ENCODE measurements at regions not wholly inside any gene's neighbourhood (a gene's known extent, or its start where the extent isn't known, plus 50 kb on each side); places are given as distances from the start of the nearest gene placed in this dataset.

DNA sequence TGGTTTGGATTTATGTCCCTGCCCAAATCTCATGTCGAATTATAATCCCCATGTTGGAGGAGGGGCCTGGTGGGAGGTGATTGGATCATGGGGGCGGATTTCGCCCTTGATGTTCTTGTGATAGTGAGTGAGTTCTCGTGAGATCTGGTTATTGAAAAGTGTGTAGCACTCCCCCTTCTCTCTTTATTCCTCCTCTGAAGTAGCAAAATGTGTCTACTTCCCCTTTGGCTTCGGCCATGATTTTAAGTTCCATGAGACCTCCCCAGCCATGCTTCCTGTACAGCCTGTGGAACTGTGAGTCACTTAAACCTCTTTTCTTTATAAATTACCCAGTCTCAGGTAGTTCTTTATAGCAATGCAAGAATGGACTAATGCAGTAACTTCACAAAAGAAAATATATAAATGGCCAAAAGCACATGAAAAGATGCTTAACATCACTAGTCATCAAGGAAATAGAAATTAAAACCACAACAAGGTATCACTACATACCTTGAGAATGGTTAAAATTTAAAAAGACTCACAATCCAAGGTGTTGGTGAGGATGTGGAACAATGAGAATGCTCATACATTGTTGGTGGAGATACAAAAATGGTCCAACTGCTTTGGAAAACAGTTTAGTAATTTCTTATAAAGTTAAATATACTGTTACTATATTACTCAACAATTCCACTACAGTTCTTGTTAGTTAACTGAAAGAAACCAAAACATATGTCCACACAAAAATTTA is 218.7 kb downstream of the SNX10 start:
- FAIRE-seq, result no peak

GRCh38 chr7:26511866-26512265 is 220.2 kb downstream of the SNX10 start:
- no peak for FAIRE-seq
- DNase-seq (ENCODE audit: insufficient read length, low spot score), result no peak

More for the DNA sequence above, 218.7 kb downstream of the SNX10 start:
- DNase-seq (ENCODE audit: insufficient read length, low spot score), result no peak

DNA sequence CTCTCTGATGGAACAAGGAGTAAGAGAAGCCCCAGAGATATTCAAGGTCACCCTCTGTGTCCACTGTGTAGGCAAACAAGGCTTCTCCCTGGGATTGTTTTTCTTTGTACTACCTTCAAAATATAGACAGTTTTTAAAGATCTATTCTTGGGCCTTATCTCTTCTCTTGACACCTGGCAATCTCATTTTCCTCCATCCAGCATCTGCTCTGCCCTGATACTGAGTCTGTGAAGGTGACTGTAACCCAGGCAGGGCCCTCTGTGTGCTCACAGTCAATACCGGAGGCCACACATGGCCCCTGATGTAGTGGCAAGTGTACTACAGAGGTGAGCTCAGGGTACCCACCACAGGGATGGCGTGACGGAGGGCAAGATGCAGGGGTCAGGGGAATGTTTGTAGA is 221.1 kb downstream of the SNX10 start:
- FAIRE-seq, result no peak

DNA sequence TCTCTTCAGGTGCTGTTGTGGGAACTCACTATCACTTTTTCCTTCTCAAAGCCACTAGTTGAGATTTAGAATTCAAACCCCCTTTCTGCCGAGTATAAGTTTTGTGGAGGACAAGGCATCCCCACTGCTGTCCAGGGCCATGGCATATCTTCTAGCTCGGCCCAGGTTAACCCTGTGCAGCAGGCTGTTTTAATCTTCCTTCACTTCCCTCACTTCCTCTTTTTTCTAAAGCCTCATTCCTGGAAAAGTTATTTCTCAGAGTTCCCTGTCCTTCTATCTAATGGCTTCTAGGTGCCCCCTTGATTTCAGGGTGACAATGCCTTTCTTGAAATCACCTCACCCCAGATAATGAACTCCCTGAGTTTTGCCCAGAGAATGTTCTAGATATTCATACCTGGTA is 222.3 kb downstream of the SNX10 start:
- FAIRE-seq (no peak), DNase-seq (ENCODE audit: insufficient read length, low spot score) (no peak)

More for the DNA sequence above, 221.1 kb downstream of the SNX10 start:
- DNase-seq (ENCODE audit: insufficient read length, low spot score), result no peak

DNA sequence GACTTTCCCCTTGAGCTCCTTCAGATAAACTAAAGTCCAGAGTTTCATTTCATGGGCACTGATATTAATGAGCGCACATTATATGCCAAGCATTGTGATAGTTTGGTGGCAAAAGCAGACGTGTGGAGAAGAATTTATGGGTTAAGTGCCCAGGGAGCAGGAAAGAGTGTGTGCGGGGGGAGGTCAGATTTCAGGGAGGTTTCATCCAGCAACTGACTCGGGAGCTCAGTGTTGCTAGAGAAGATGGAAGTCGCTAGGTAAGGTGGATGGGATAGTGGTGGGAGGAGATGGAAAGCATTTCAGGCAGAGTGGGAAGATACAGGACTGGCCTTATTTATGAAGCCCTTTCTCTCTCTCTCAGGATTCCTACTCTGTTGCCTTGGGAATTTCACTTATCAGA is 223.0 kb downstream of the SNX10 start:
- DNase-seq (ENCODE audit: insufficient read length, low spot score), result no peak
- FAIRE-seq, result no peak

- DNase-seq (ENCODE audit: insufficient read length, low spot score) (no peak), FAIRE-seq (no peak)
Measured at GRCh38 chr7:26515314-26515842, 223.7 kb downstream of the SNX10 start.

DNA sequence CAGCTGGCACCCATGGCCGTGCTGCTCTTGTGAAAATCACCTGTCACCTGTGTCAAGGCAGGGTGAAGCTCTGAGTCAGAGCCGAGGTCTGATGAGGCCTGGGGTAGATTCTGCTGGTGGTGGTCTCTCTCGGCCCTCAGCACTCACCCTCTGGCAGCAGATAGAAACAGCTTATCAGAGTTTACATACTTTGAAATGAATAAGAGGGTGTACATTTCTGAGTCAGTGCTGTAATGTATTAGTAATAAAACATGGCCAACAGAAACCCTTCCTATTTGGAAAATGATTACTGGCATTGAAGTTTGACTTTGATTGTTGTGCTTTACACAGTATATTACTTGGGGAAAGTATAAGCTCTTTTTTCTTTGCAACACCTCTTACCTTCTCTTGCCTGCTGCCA is 228.8 kb downstream of the SNX10 start:
- DNase-seq (ENCODE audit: insufficient read length, low spot score) (no peak), FAIRE-seq (no peak)

- DNase-seq (ENCODE audit: insufficient read length, low spot score) (no peak), FAIRE-seq (no peak)
Measured at GRCh38 chr7:26522633-26523032, 231.0 kb downstream of the SNX10 start.

DNA sequence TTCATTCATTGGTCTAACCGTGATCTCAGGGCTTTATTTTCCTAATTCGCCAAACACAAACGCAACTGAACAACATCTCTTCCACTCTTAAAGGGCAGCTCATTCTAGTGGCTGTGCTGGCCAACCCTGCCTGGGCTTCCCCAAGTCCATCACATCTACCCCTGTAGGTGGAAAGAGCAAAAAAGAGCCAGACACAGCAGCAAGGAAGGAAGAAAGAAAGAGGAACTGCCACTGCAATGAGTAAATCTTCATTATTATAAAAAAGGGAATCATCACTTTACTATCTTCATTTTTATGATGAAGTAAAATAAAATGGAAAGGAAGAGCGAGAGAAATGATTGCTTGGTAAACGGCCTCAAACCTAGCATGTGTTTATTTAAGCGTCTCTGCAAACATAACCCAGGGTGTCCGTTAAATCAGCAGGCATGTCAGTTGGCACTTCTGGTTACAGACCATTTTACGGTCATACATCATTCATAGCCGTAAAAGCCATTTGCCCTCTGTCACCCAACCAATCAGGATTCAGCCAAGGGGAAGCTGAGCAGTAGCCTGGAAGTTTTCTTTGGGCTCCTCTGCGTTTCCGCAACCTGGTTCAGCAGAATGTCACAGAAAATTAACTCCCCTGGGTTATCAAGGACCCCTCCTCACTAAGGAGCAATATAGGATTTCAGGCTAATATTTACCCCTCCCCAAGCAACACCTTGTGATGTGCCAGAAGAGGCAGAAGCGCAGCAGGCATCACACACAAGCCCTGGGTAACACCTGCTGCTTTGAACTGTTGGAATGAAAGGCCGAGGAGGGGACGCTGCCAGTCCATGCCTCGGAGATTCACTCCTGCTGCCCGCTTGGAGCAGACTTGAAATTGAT is 234.0 kb downstream of the SNX10 start:
- DNase-seq (ENCODE audit: insufficient read length, low spot score) (no peak), FAIRE-seq (no peak)

- DNase-seq (ENCODE audit: insufficient read length, low spot score) (no peak), FAIRE-seq (no peak)
Measured at GRCh38 chr7:26526265-26526587, 234.6 kb downstream of the SNX10 start.

GRCh38 chr7:26531926-26532325 is 240.3 kb downstream of the SNX10 start:
- DNase-seq (ENCODE audit: insufficient read length, low spot score), result no peak
- FAIRE-seq, result no peak

GRCh38 chr7:26532471-26532870 is 240.8 kb downstream of the SNX10 start:
- FAIRE-seq (no peak), DNase-seq (ENCODE audit: insufficient read length, low spot score) (no peak)

DNA sequence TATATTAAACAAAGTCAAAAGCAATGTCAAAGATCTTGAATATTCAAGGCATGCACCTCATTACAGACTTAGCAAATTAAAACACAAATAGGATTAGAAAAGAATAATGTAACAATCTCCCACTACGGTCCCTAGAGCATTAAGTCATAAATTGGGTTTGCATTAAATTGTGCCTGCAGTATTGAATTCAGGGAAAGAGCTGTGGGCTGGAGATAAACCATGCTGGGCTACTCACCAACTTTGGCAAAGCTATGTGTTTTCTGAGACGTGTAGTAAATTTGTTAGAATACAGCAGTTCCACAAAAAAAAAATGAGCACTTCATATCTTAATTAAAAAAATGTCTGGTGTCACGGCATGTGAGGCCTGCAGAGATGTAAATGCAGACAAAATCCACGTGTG is 241.6 kb downstream of the SNX10 start:
- FAIRE-seq, result no peak

DNA sequence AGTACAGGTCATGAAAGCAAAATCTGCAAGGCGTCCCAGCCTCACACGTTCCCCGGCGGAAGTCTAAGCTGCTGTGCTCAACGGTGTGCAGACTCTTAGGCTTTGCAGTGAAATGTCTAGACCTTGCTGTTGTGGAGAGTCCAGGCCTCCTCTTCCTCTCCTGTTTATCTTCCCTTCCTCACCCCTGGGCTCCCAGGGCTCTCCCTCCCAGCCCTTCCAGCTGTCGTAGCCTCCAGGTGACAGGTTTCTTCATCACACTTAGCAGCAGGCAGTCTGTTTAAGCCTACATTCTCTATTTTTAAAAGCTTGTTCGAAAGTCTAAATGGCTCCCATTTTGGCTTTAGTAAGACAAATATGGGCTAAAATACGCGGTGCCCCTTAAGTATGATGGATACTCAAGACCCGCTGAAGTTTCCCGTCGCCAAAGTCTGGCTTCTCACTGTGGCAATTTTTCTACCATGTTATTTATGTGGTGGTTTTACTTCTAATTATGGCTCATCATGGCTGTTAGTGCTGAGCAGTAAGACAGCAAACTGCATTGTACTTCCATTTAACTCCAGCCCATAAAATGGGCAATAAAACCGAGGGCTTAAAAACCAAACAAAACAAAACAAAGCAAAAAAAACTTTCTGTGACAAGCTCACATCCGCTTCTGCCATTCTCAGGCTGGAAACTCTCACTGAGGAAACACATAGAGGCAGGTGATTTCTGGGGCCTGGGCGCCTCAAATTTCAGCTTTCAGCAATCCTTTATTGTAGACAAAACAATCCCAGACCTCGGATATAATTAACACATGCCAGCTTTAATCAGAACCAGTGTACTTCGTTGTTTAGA is 243.2 kb downstream of the SNX10 start:
- FAIRE-seq (no peak), DNase-seq (ENCODE audit: insufficient read length, low spot score) (no peak)

More for the DNA sequence above, 241.6 kb downstream of the SNX10 start:
- no peak for DNase-seq (ENCODE audit: insufficient read length, low spot score)

DNA sequence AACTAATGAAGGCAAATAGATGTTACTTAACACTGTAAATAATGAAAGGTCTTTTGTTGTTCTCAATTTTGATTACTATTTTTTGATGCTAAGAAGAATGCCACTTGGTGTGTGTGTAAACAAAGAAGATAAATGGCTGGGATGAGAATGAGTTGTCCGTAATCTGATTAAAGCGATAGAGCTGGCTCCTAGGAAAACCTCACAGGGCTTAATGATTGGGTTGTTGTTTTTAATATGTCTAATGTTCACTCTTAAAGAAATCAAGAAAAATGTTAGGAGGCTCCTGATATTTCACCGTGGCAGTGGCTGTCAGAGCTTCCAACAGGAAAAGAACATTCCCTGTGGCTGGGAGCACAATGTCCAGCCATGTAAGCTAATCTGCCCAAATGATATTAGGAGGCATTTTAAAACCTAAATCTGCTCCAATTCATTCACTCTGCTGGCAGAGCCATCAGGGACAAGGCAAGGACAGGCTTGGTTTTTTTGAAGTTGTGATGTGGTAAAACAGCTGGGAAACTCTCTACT is 243.9 kb downstream of the SNX10 start:
- FAIRE-seq (no peak), DNase-seq (ENCODE audit: insufficient read length, low spot score) (no peak)

DNA sequence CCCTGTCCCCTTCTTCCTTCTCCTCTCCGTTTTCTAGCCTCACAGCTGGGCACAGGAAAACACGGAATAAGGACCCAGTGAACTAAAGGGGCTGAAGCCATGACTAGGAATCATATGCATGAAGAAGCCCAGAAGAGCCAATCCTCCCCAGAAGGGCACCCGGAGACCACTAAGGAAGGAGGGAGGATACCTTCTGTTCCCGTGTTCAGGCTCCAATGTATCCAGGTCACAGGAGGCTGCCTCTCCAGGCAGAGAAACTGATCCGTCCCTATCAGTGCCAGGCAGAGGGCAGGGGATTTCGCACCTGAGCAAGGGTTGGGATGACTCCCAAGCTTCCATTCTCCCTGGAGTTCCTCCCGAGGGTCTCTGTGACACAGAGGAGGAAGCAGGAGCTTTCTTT is 246.6 kb downstream of the SNX10 start:
- FAIRE-seq, result no peak

DNA sequence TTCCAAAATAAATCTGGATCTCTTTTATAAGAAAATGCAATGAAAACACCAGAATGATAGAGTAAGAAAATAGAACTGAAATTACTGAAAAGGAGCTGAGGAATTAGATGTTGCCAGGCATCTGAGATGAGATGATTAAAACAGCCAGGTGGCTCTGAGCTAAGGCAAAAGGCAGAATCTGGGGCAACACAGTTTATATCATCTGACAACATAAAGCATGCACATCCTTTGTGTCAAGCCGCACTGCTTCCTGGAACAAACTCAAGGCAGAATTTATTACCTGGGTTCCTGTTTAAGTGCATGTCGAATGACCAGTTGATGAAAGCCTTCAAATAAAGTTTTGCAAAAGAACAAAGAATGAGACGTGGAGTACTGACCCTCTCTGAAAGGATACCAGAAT is 247.0 kb downstream of the SNX10 start:
- DNase-seq (ENCODE audit: insufficient read length, low spot score) (no peak), FAIRE-seq (no peak)

More for the DNA sequence above, 246.6 kb downstream of the SNX10 start:
- DNase-seq (ENCODE audit: insufficient read length, low spot score), result no peak

GRCh38 chr7:26543340-26543739 is 251.7 kb downstream of the SNX10 start:
- FAIRE-seq, result no peak
- DNase-seq (ENCODE audit: insufficient read length, low spot score), result no peak

DNA sequence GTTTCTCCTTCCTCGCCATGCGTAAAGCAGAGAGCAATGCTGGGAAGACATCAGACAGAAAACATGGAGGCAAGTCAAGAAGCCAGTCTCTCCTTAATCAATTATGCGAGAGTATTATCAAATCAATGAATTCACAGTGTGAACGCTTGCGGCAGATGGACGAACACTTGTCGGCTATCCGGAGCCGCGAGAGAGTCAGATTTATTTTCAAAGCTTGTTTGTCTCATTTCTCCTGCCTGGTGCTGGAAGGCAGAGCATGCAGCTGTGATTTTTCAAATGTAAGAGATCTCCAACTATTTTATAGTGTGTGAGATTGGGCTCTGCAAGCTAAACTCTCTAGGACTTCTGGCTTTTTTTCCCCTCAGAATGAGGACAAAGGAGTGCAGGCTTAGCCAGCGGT is 252.3 kb downstream of the SNX10 start:
- DNase-seq (ENCODE audit: insufficient read length, low spot score) (no peak), FAIRE-seq (no peak)

GRCh38 chr7:26546508-26547053 is 254.9 kb downstream of the SNX10 start:
- no peak for DNase-seq (ENCODE audit: insufficient read length, low spot score)
- FAIRE-seq, result no peak
